LNCaP clone FGC (cell line): ENCODE measurements at regions not wholly inside any gene's neighbourhood (a gene's known extent, or its start where the extent isn't known, plus 50 kb on each side); places are given as distances from the start of the nearest gene placed in this dataset.
A peak's percentile ranks its signal among the peaks of the same experiment; 100 is the strongest.

Experiments used
- DNase-seq: peaks from one replicate; pipeline ENCODE4 v3.0.0-alpha.2; 2011; ENCODE audit warnings: low read depth
- H3K4me3 ChIP-seq: 2 replicates; pipeline ENCODE4 v1.5.1; 2011; ENCODE audit warnings: mild to moderate bottlenecking, low read depth, low read length, control low read depth
- CTCF ChIP-seq: IDR thresholded peaks from 2 replicates; pipeline ENCODE4 v1.5.1; 2012; ENCODE audit warnings: mild to moderate bottlenecking; ENCODE audit not compliant: control insufficient read depth, insufficient read depth; ENCODE audit errors: extremely low read depth

- no peak overlapping the region for H3K4me3 ChIP-seq
- no peak for DNase-seq
- no peak for TF ChIP-seq CTCF
These were observed 2046.8 kb downstream of the TP53TG3F start for GRCh38 chr16:35506018-35506897.

- no peak for DNase-seq
- no peak for TF ChIP-seq CTCF
- H3K4me3 ChIP-seq: no peak overlapping the region
These were observed 2047.4 kb downstream of the TP53TG3F start for GRCh38 chr16:35506898-35507194.

GRCh38 chr16:35510701-35511100 is 2051.3 kb downstream of the TP53TG3F start:
- no peak for TF ChIP-seq CTCF
- no peak for DNase-seq
- no peak overlapping the region for H3K4me3 ChIP-seq

GRCh38 chr16:35516551-35516950 is 2057.1 kb downstream of the TP53TG3F start:
- TF ChIP-seq CTCF: no peak
- H3K4me3 ChIP-seq: no peak overlapping the region
- peak; percentile 31 for DNase-seq

GRCh38 chr16:35516971-35517370 is 2057.6 kb downstream of the TP53TG3F start:
- H3K4me3 ChIP-seq: no peak overlapping the region
- no peak for TF ChIP-seq CTCF
- no peak for DNase-seq

- no peak for TF ChIP-seq CTCF
- DNase-seq: peak; percentile 92
- no peak overlapping the region for H3K4me3 ChIP-seq
These were observed 2064.6 kb downstream of the TP53TG3F start for GRCh38 chr16:35523991-35524390.
